ENCODE measurements at regions not wholly inside any gene's neighbourhood (a gene's known extent, or its start where the extent isn't known, plus 50 kb on each side); places are given as distances from the start of the nearest gene placed in this dataset.

DNA sequence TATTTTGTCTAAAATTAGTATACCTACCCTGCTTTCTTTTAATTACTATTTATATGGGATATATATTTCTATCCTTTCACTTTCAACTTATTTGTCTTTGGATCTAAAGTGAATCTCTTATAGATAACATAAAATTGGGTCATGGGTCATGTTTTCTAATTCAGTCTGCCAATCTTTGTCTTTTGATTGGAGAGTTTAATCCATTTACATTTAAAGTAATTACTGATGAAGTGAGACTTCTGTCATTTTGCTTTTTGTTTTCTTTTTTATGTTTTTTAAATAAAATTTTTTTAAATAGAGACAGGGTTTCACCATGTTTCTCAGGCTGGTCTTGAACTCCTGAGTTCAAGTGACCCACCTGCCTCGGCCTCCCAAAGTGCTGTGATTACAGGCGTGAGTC lies 50.5 kb upstream of the PRDM1 start:
- no peak for DNase-seq (ENCODE audit: low spot score)

DNA sequence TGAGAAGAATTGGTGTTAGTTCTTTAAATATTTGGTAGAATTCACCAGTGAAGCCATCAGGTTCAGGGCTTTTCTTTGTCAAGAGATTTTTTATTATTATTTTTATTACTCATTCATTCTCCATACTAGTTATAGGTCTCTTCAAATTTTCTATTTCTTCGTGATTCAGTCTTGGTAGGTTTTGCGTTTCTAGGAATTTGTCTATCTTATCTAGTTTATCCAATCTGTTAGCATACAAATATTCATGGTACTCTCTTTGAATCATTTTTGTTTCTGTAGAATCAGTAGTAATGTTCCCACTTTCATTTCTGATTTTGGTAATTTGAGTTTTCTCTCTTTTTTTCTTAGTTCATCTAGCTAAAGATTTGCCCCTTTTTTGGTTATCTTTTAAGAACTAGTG lies 52.3 kb upstream of the PRDM1 start:
- no peak for DNase-seq (ENCODE audit: low spot score)

DNA sequence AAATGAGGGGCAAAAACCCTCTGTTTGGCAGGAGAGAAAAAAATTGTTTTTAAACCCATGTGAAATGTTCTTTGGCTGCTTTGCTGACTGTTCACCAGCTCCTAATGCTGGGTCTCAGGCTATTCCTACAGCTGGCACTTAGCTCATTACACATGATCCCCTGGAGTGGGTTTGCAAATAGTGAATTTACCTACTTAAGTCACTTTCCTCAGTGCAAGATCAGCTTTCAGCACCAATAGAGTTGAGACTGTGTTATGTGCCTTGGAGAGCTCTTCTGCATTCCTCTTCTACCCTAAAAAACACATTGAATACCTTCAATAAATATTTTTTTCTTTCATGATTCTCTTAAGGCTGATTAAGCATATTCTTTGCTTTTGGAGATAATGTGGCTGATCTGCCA lies 58.4 kb upstream of the PRDM1 start:
- DNase-seq (ENCODE audit: low spot score), result no peak

DNA sequence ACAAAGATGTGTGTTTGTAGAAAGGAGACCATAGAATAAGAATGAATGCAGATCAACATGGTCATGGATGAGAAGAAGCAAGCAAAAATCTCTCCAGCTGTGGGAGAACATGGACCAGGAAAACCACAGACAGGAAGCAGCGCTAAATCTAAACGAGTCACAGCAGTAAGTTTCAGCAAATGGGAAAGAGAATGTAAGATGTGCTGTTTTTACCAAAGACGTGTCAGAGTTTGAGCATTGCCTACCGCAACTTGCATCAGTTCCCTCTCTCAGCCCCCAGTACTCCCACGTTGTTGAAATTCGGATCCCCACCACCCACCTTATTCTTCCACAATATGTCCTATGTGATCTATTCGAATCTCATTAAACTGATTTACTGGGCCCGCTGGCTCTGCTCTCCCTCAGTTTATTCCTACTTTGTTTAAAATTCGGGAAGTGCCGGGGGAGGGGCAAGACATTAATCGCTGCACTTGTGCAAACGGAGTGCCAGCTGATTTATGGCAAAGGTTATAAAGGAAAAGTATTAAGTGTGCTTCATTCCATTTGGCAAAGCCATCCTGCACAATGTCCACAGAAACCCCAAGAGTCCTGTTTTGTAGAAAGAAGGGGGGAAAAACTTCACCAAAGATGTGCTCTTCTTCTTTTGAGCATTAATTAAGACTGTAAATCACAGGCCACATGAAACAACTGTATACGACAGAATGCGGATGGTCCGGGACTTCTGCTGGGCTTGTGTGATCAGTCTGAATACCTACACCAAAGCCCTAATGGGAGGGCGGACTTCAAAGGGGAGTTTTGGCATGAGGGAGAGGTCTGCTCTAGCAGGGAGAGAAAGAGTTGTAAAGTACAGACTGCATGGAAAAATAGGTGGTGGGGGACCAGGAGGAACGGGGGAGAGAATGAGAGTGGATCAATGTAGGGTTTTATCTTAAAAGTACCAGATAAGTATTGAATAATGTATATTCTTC lies 59.1 kb upstream of the PRDM1 start:
- DNase-seq (ENCODE audit: low spot score), result no peak

DNA sequence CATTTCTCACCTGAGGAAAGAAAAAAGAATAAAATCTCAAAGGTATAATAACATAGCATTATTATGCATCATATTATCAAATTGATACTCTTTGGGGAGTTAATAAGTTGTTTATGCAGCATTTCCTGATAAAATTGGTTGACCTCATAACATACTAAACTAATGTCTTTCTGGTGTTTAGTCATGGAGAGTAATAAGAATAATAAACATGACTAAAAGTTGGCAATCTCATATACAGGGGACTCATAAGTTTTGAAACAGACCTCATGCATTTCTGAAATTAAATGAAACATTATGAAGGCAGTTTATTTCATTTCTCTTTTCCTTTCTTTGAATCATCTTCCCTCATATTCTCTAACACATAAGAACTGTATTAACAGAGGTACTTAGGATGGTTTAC lies 60.5 kb upstream of the PRDM1 start:
- no peak for DNase-seq (ENCODE audit: low spot score)

DNA sequence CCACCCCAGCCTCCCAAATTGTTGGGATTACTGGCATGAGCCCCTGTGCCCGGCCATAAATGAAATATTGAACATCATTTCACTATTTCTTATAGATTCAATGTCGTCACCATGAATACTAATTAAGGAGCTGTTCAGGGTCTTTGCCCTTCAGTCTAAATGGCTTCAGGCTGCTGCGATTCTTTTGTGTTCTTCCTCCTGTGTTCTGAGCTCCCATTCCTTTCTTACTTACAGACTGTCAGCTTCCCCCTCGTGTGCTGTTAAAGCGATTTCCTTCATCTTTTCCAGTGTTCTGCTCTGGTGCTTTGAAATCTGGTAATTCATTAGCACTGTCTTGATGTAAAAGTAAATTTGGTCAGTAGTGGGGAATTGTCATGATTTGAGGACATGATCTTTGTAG lies 63.3 kb upstream of the PRDM1 start:
- no peak for DNase-seq (ENCODE audit: low spot score)

DNA sequence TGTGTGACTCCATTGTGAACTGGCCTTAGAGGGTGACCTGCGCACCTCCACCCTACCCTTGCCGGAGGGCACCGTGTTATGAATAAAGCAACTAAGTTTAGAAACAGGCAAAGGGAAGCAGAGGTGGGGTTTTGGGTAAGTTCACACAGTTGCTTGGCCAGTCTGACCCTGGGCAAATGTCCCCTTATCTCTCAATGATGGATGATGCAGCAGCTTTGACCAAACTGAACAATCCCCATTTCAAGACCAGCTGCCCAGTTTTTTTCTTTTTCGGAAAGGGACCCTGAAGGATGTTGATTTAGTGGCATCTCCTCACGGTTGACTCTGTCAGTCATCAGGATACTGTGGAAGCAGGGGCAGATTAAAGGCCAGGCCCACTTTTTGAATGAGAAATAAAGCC lies 68.7 kb upstream of the PRDM1 start:
- no peak for DNase-seq (ENCODE audit: low spot score)

DNA sequence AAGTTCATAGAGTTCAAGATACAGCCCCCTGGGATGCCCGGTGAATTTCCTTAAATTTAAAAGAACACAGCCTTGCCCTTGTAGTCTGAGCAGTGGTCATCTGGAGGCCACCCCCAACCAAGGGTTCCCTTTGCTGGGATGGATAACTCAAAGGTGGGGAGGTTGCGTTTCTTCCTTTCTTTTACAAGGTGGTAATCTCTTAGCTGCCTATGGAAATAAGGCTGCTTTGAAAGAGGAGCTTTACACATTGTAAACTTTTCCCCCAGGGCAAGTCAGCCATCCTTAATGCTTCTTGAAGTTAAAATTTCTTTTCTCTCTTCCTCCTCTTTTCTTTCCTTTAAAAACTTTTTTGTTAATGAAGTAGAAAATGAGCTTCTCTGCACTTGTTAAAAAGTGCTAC lies 71.2 kb upstream of the PRDM1 start:
- DNase-seq (ENCODE audit: low spot score), result no peak

DNA sequence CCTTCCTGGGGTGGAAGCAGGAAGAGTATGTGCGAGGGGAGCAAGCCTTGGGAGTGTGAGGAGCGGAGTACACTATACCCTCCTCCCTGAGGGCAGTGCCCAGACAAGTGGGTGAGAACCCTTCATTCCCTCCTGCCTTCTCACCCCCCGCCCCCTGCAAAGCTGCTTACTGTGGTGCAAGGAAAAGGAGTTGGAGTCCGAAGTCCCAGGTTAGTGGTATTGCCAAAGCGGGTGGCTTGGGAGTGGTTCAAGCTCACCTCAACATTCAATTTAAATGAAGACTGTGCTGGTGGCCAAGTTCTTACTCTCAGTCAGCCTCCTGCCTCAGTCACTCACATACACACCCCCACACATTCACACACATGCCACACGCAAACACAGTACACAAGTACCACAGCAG lies 74.7 kb upstream of the PRDM1 start:
- no peak for DNase-seq (ENCODE audit: low spot score)

DNA sequence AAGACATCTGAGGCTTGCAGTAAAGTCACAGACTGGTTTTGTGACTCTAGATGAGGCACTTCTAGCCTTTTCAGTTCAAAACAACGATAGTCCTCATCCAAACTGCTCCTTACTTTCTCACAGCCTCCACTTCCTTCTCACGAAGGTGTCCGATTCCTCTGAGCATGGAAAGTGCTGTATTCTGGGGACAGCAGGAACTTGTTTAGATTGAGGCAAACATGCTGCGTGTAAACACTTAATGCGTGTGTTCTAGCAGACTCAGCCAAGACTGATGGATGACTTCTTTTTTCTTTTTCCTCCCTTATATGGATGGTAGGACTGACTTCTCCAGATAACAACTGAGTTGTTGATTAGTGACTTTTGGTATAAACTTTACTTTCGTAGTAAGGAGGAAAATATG lies 80.2 kb upstream of the PRDM1 start:
- no peak for DNase-seq (ENCODE audit: low spot score)

DNA sequence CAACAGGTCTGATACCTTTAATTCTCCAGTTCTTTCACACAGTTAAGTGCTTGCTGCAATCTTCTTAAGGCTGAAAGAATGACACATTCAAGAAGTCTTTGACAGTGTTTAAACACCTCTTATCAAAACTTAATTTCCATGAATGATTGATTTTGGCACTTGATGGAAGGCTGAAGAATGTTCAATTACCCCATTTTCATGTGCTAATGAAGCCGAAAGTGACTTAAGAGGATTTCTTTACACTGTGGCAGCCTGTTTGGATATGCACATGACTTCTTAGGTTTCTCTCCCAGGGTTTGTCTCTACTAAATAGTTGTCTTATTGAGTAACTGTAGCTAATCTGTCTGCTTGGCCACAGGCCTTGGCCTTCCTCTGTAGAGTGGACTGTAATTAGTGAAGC lies 81.1 kb upstream of the PRDM1 start:
- DNase-seq (ENCODE audit: low spot score), result no peak

DNA sequence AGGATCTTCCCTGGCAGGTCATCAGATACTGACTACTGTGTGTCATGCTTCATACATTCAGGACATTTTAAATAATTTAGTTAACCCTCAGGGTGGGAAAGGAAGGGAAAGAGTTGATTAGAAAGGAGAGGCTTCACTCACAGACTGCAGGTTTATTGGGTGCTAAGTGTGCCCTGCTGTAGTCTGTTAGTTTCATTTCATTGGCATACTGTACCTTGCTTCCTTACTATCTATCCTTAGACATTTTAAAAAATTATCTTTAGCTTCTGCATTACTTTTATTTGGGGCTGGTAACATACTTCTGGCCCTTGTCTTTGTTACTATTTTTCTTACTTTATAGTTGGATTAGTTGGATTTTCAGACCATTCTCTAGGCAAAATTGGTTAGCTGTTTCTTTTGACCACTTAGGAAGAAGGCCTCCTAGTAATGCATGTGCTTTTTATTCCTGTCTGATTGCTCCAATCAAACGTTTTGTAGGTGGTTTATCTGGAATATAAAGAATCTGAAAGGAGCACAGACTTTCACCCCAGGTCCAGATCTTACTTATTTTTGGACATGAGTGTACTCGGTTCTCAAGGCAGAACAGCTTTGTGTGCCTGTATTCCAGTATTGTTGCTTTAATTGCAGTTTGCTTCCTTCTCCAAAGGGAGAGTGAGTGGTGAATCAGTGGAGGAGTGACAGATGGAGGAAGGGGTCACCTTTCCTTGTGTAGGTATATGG lies 82.7 kb upstream of the PRDM1 start:
- DNase-seq (ENCODE audit: low spot score), result no peak

DNA sequence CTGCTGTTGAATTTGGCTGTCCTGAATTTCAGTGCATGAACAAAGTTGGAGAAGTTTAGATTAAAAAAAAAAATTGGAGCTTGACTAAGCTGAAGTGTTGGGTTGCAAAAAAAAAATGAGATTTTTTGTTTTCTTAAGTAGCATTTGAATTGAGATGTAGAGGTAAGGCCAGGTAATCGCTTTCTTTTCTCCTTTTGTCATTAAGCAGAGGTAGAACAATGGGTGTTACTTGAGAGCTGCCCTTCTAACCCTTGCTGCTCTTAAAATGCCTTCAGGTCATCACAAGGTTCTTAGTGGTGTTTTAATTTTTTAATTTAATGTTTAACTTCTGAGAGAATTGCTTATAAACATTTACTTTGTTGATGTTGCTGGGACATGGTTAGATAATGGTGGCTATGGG lies 84.1 kb upstream of the PRDM1 start:
- no peak for DNase-seq (ENCODE audit: low spot score)

DNA sequence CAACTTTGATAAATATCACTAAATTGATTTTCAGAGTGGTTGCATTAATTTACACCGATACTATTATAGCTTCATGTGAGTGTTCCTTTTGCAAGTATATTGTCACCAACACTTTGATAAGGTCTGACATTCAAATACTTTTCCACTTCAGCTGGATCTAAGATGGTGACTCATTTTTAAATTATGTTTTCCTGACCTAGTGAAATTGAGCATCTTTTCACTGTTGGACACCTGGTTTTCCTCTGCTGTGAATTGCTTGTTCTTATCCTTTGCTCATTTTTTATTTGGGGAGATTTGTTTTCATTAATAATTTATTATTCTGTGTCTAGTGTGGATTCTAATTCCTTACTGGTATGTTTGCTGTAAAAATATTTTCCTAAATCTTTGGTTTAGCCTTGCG lies 85.2 kb upstream of the PRDM1 start:
- no peak for DNase-seq (ENCODE audit: low spot score)

DNA sequence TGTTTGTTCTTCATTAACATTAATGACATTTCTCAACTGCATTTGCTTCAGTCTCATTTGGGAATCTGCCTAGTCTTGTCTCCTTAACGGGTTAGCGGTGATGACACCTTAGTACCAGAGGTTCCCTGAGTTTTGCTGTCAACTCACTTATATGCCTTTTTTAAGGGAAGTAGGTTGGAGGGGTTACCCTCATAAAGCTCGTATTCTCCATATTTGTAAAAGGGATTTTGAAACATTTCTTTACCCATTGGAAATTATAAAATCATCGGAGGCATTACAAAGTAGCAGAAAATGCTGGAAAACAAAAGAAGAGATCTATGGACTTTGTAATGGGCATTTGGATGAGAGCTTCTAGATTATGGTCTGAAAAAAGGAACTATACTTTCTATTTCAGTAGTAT lies 88.7 kb upstream of the PRDM1 start:
- no peak for DNase-seq (ENCODE audit: low spot score)

DNA sequence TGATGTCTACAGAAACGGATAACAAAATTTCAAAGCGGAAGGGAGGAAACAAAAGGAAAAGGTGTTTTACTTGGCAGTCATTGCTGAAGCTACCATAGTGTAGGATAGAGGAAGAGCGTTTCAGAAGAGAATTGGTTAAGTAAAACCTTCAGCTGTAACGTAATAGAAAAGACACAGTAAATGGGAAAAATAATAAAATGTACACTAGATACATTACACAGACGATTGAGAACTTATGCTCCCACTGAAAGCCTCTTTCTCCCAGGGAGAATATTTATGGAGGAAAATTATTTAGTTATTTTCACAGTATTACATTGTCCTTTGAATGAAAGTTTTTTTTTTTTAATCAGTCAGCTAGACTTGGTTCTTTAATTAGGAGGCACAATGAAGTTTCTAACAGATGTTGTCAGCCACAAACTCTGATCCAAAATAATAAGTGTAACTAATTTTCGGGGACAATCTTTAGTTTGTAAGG lies 90.7 kb upstream of the PRDM1 start:
- DNase-seq (ENCODE audit: low spot score), result no peak

DNA sequence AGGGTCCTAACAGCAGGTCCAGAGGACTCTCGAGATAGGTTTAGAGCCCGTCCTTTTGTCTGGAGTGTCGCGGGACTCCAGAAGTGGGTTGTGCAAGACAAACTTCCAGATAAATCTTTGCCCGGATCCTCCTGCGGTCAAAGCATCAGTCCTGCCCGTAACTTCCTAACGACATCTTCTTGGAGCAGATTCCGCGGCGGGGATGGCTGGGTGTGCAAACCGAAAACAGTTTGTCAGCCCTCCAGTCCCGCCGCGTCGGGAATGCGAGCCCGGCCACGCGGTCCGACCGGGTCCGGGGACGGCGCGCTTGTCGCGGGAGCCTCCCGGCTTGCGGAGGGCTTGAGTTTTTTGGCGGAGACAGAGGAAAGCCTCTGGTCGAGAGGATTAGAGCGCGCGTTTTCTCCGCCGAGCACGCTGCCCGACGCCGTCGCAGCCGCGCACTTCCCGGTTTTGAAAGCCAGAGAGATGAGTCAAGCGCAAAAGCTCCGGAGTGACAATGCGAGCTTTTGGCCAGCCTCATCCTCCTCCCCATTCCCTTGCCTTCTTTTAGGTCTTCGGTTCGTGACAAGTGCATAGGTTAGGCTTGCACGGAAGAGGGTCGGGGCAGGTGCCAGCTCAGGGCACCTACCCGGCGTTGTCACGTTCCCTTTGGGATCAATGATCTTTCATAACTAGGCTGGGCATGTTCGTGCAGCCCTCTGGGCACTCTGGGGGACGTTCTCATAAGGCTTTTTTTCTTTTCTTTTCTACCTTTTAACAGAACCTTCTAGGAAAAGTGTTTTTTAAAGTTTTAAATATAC lies 91.3 kb upstream of the PRDM1 start:
- DNase-seq (ENCODE audit: low spot score), result no peak

DNA sequence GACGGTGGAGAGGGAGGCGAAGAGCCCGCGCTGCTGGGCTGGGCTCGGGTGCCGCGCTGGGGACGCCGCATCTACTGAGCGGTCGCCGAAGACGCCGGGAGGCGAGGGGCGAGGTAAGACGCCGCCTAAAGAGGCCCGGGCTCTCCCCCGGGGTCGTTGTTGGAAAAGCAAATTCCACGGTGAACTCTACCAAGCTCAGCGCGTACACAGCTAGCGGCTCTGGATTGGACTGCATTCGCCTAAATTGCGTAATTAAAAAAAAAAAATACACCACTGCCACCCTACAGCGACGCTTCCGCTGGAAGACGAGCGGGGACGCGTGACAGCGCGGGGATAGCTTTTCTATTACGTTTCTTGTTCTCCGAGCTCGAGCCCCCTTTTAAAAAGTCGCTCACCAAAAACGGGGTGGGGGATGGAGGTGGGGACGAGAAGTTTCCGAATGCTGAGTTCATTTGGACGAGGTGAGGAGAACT lies 92.0 kb upstream of the PRDM1 start:
- no peak for DNase-seq (ENCODE audit: low spot score)

DNA sequence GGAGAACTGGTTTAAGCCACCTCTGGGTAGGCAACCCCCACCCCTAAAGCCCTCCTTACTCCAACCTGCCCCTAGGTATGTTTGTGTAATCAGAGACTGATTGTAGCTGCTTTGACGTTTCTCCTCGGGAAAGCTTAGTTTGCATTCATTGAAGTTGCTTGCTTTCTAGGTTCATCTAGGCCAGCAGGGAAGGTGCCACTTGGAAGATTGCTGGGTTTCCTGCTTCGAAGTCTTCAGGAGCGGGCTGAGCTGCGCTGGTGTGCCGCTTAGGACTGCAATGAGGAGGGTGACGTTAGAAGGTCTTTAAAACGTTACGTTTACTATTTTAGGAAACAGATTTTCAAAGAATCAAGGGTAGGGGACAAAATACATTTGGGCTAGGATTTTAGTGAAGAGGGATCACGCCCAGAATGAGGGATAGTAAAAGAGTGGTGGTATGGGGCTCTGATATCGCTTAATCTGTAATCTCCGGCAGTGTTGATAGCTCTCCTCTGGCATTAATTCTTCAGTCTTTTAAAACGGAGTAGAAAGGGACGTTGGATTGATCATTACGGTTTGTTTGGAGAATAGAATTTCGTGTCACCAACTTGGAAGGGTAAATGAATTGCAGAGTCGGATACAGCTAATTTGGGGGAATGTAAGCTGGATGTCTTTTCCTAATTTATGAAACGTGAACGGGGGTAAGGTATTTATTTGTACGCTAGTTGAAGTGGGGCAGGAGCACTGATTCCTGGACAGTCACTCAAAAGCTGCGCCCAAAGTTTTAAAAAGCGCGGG lies 92.6 kb upstream of the PRDM1 start:
- no peak for DNase-seq (ENCODE audit: low spot score)

DNA sequence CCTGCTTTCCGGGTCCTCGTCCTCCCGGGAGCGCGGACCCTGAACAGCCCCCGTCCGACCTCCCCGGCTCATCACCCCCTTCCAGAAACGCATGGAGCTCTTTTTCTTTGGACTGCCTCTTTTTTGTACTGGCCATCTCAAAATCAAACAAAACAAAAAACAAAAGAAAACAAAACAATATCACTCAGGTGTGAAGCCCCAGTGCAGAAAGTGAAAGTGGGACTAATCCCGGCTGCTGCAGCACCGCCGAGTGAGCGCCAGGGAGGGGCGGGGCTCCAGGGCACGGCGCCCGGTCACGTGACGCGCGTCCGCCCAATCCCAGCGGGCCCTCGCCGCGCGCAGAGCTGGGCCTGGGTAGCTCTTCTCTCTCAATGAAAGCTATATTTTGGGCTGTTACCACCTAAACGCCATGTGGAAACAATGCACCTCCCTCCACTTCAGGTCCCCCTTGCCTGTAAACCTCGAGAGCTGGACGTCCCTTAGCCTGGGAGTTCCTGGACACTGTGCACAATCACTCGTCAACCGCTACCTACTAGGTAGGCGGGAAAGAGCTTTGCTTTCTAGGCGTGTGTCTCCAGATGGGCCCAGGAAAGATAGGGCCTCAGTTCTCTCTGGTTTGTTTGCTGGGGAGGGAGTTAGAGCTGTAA lies 93.7 kb upstream of the PRDM1 start:
- peak; percentile 37 for DNase-seq (ENCODE audit: low spot score)
